Mesendoderm (in vitro differentiated cells): ENCODE measurements at regions not wholly inside any gene's neighbourhood (a gene's known extent, or its start where the extent isn't known, plus 50 kb on each side); places are given as distances from the start of the nearest gene placed in this dataset.

Experiments used
- DNase-seq: peaks from one replicate; pipeline ENCODE4 v3.0.0; 2013
- H2AK5ac ChIP-seq: 2 replicates; pipeline ENCODE4 v1.6.1; 2013; ENCODE audit warnings: low read length, inconsistent platforms
- H2BK120ac ChIP-seq: 2 replicates; pipeline ENCODE4 v1.6.1; 2013; ENCODE audit warnings: low read depth, mild to moderate bottlenecking, low read length, moderate library complexity, mixed read lengths
- H2BK15ac ChIP-seq: replicated peaks from 2 replicates; pipeline ENCODE4 v1.6.1; 2013; ENCODE audit warnings: low read depth, mild to moderate bottlenecking, moderate library complexity
- H2BK5ac ChIP-seq: 2 replicates; pipeline ENCODE4 v1.6.1; 2013; ENCODE audit warnings: low read length, inconsistent platforms
- H3K18ac ChIP-seq: 2 replicates; pipeline ENCODE4 v1.6.1; 2013; ENCODE audit warnings: mild to moderate bottlenecking, low read length, mixed read lengths
- H3K23ac ChIP-seq: one replicate; pipeline ENCODE4 v1.6.1; 2013; ENCODE audit warnings: low read length
- H3K27ac ChIP-seq: 2 replicates; pipeline ENCODE4 v1.5.1; 2013; ENCODE audit warnings: low read depth, mild to moderate bottlenecking, inconsistent platforms, low read length, moderate library complexity
- H3K27me3 ChIP-seq: 2 replicates; pipeline ENCODE4 v1.6.1; 2013; ENCODE audit warnings: low read length, control low read depth, mild to moderate bottlenecking, inconsistent platforms; ENCODE audit not compliant: insufficient read depth, poor library complexity
- H3K36me3 ChIP-seq: 2 replicates; pipeline ENCODE4 v1.6.1; 2013; ENCODE audit warnings: low read length, inconsistent platforms; ENCODE audit not compliant: control insufficient read depth, insufficient read depth
- H3K4ac ChIP-seq: one replicate; pipeline ENCODE4 v1.6.1; 2013; ENCODE audit warnings: low read depth, mild to moderate bottlenecking, low read length, moderate library complexity
- H3K4me1 ChIP-seq: 2 replicates; pipeline ENCODE4 v1.6.1; 2013; ENCODE audit warnings: low read depth, low read length, inconsistent platforms; ENCODE audit not compliant: control insufficient read depth
- H3K4me2 ChIP-seq: 2 replicates; pipeline ENCODE4 v1.6.1; 2013; ENCODE audit warnings: low read length
- H3K4me3 ChIP-seq: 2 replicates; pipeline ENCODE4 v1.5.1; 2013; ENCODE audit warnings: mild to moderate bottlenecking, low read length
- H3K56ac ChIP-seq: one replicate; pipeline ENCODE4 v1.6.1; 2013; ENCODE audit warnings: low read length
- H3K79me1 ChIP-seq: 2 replicates; pipeline ENCODE4 v1.6.1; 2013; ENCODE audit warnings: low read length, inconsistent platforms
- H3K79me2 ChIP-seq: 2 replicates; pipeline ENCODE4 v1.6.1; 2013; ENCODE audit warnings: mild to moderate bottlenecking, low read length; ENCODE audit not compliant: control insufficient read depth, insufficient read depth
- H3K9ac ChIP-seq: 2 replicates; pipeline ENCODE4 v1.6.1; 2013; ENCODE audit warnings: low read length, inconsistent platforms
- H4K5ac ChIP-seq: one replicate; pipeline ENCODE4 v1.6.1; 2013; ENCODE audit warnings: low read length
- H4K8ac ChIP-seq: one replicate; pipeline ENCODE4 v1.6.1; 2013; ENCODE audit warnings: low read depth, mild to moderate bottlenecking, control low read depth, low read length, moderate library complexity
- WGBS: extraction: QIAGEN DNeasy Blood & Tissue Kit; methylation state at CpG from one replicate; pipeline ENCODE4 v1.1.7; 2013; ENCODE audit warnings: low lambda C conversion rate, missing lambda C conversion rate; ENCODE audit not compliant: insufficient coverage; ENCODE audit errors: extremely low coverage; 5-methylcytosine and 5-hydroxymethylcytosine counted together

DNA sequence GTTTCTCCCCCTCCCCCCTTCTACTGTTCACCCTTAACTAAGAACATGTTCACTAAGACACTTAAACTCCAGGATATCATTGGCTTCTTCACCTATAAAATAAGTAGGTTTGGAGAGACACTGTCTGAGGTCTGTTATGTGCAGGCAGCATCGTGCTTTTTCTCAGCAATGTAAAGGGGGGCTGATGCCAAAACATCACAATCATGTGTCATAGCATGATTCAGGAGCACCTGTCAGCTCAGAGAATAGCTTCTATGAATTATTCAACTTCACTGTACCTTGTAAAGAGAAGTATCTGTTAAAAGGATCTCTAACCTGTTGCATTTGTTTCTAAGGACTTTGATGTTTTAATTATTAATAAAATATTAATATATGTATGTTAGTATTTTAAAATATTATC is 211.4 kb upstream of the EPHA3 start:
- Histone ChIP-seq H3K4me1 (no peaks in the 10 kb centered on the region), H3K27ac (no peak overlapping the region), H3K36me3 (no peaks in the 10 kb centered on the region), H3K4me2 (no peak overlapping the region), H2BK15ac (no peak overlapping the region), H3K4ac (no peak overlapping the region), H3K56ac (no peak overlapping the region), H3K79me1 (no peaks in the 10 kb centered on the region), H4K5ac (no peak overlapping the region), H2BK5ac (no peak overlapping the region), H2AK5ac (no peak overlapping the region), H3K79me2 (no peaks in the 10 kb centered on the region), H3K27me3 (no peaks in the 10 kb centered on the region), H4K8ac (no peak overlapping the region), H3K23ac (no peak overlapping the region), H3K18ac (no peak overlapping the region), H2BK120ac (no peak overlapping the region), H3K4me3 (no peak overlapping the region), H3K9ac (no peak overlapping the region)
- DNase-seq, result no peak
- no CpG with 5 or more reads among the region's 1 CpG for WGBS

GRCh38 chr3:88912294-88912877 is 195.0 kb upstream of the EPHA3 start:
- H2BK15ac ChIP-seq, result no peak overlapping the region
- H3K4ac ChIP-seq, result peak overlapping the region; percentile 52
- no peak overlapping the region for H4K8ac ChIP-seq
- peak overlapping the region; percentile 52 for H2BK5ac ChIP-seq
- H2BK120ac ChIP-seq, result no peak overlapping the region
- H3K56ac ChIP-seq, result peak overlapping the region; percentile 38
- H3K27me3 ChIP-seq, result no peaks in the 10 kb centered on the region
- H3K9ac ChIP-seq, result no peak overlapping the region
- no peaks in the 10 kb centered on the region for H3K79me2 ChIP-seq
- H3K36me3 ChIP-seq, result no peaks in the 10 kb centered on the region
- H3K23ac ChIP-seq, result no peak overlapping the region
- peak overlapping the region; percentile 70 for H3K18ac ChIP-seq
- H3K4me1 ChIP-seq, result no peaks in the 10 kb centered on the region
- H3K4me3 ChIP-seq, result no peak overlapping the region
- whole genome bisulfite sequencing, result no CpG with 5 or more reads among the region's 3 CpGs
- peak; percentile 82 for DNase-seq
- peak overlapping the region; percentile 69 for H3K27ac ChIP-seq
- no peak overlapping the region for H4K5ac ChIP-seq
- H3K4me2 ChIP-seq, result no peak overlapping the region
- no peak overlapping the region for H2AK5ac ChIP-seq
- no peaks in the 10 kb centered on the region for H3K79me1 ChIP-seq

DNA sequence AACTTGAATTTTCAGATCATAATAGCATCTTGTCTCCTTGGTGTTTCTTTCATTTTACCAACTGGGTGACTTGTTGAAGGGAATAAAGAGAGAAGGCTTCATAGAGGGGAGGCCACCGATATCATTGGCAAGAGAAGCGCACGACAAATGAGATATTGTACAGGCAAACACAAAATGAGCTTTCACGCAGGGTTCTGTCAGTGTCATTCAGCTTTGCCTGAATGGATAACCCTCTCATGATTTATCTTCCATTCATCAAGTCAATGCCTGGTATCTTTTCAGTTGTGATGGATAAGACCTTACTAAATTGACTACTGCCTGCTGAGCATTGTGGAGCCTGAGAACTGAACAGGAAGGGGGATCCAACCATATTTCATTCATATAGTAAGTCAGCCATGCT is 188.6 kb upstream of the EPHA3 start:
- no peaks in the 10 kb centered on the region for H3K36me3 ChIP-seq
- no peak overlapping the region for H4K5ac ChIP-seq
- H3K4me2 ChIP-seq, result no peak overlapping the region
- H3K23ac ChIP-seq, result no peak overlapping the region
- no peaks in the 10 kb centered on the region for H3K79me1 ChIP-seq
- H3K27me3 ChIP-seq, result no peaks in the 10 kb centered on the region
- no peak overlapping the region for H3K27ac ChIP-seq
- no peak overlapping the region for H3K4ac ChIP-seq
- no peak overlapping the region for H3K9ac ChIP-seq
- no peaks in the 10 kb centered on the region for H3K79me2 ChIP-seq
- no peak overlapping the region for H4K8ac ChIP-seq
- no peak overlapping the region for H3K4me3 ChIP-seq
- no peak overlapping the region for H2BK120ac ChIP-seq
- H3K18ac ChIP-seq, result no peak overlapping the region
- WGBS, result no CpG with 5 or more reads among the region's 4 CpGs
- H2AK5ac ChIP-seq, result no peak overlapping the region
- no peak overlapping the region for H3K56ac ChIP-seq
- no peak overlapping the region for H2BK15ac ChIP-seq
- no peaks in the 10 kb centered on the region for H3K4me1 ChIP-seq
- no peak for DNase-seq
- no peak overlapping the region for H2BK5ac ChIP-seq

DNA sequence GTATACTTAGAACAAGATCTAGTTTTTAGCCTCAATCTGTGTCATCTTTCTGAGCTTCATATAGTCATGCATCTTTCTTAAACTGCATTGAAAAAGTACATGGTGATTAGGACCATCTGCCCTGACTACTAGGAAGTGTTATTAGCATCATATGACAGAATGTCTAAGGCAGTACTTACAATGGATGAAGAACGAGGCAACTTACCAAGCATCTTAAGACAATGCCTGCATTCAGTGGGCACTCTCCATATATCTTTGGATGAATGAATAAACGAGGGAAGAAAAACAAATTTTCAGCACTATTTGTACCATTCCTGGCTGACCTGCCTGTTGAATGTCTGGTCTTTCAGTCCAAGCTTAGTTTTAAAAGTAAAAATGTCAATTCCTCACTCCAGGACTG is 185.4 kb upstream of the EPHA3 start:
- Histone ChIP-seq H4K5ac (no peak overlapping the region), H2AK5ac (no peak overlapping the region), H3K18ac (no peak overlapping the region), H3K79me1 (no peaks in the 10 kb centered on the region), H4K8ac (no peak overlapping the region), H3K4me1 (no peaks in the 10 kb centered on the region), H3K4me3 (no peak overlapping the region), H3K36me3 (no peaks in the 10 kb centered on the region), H3K23ac (no peak overlapping the region), H3K27me3 (no peaks in the 10 kb centered on the region), H3K27ac (no peak overlapping the region), H2BK5ac (no peak overlapping the region), H2BK120ac (no peak overlapping the region), H2BK15ac (no peak overlapping the region), H3K79me2 (no peaks in the 10 kb centered on the region), H3K4ac (no peak overlapping the region), H3K56ac (no peak overlapping the region), H3K9ac (no peak overlapping the region), H3K4me2 (no peak overlapping the region)
- no peak for DNase-seq
- no CpG with 5 or more reads among the region's 2 CpGs for WGBS

GRCh38 chr3:88926221-88926620 is 181.2 kb upstream of the EPHA3 start:
- H3K23ac ChIP-seq, result no peak overlapping the region
- H3K4me3 ChIP-seq, result no peak overlapping the region
- H4K8ac ChIP-seq, result no peak overlapping the region
- H3K4me2 ChIP-seq, result no peak overlapping the region
- H2AK5ac ChIP-seq, result no peak overlapping the region
- H4K5ac ChIP-seq, result no peak overlapping the region
- H2BK15ac ChIP-seq, result no peak overlapping the region
- H3K4me1 ChIP-seq, result no peaks in the 10 kb centered on the region
- H3K56ac ChIP-seq, result no peak overlapping the region
- H3K79me1 ChIP-seq, result no peaks in the 10 kb centered on the region
- no peak overlapping the region for H3K4ac ChIP-seq
- no peak for DNase-seq
- no peak overlapping the region for H3K9ac ChIP-seq
- no peak overlapping the region for H2BK120ac ChIP-seq
- no peak overlapping the region for H3K27ac ChIP-seq
- no peak overlapping the region for H3K18ac ChIP-seq
- H2BK5ac ChIP-seq, result no peak overlapping the region
- no peaks in the 10 kb centered on the region for H3K27me3 ChIP-seq
- no peaks in the 10 kb centered on the region for H3K79me2 ChIP-seq
- H3K36me3 ChIP-seq, result no peaks in the 10 kb centered on the region

DNA sequence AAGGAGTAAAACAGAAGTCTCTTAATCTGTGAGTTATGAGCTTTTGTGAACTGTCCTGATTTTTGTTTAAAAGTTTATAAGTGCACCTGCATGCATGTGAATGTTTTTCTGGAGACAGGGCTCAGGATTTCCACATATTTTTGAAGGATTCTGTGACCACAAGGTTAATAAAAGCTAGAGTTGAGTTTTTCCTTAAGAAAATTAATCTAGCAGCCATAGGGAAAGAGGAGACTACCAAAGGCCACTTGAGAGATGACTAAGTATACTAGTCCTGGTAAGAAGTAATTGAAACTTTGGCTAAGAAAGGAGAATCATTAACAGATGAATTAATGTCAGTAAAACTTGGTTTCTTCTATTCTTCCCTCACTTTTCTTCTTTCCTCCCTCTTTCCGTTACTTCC is 176.8 kb upstream of the EPHA3 start:
- Histone ChIP-seq H3K18ac (no peak overlapping the region), H3K27ac (no peak overlapping the region), H4K8ac (no peak overlapping the region), H3K4ac (no peak overlapping the region), H2AK5ac (no peak overlapping the region), H2BK5ac (no peak overlapping the region), H2BK120ac (no peak overlapping the region), H3K4me2 (no peak overlapping the region), H3K79me1 (no peaks in the 10 kb centered on the region), H3K79me2 (no peaks in the 10 kb centered on the region), H3K4me1 (no peaks in the 10 kb centered on the region), H4K5ac (no peak overlapping the region), H3K23ac (no peak overlapping the region), H3K4me3 (no peak overlapping the region), H3K36me3 (no peaks in the 10 kb centered on the region), H3K27me3 (no peaks in the 10 kb centered on the region), H2BK15ac (no peak overlapping the region), H3K56ac (no peak overlapping the region), H3K9ac (no peak overlapping the region)
- no peak for DNase-seq
- 100% methylated on average over 1 of the region's 1 CpG for WGBS
